ENCODE measurements at regions not wholly inside any gene's neighbourhood (a gene's known extent, or its start where the extent isn't known, plus 50 kb on each side); places are given as distances from the start of the nearest gene placed in this dataset.

- ATAC-seq (ENCODE audit: low read depth): peak; percentile 85; the same call in 1 of the 2 replicates
- Histone ChIP-seq H3K14ac (replicated peaks; ENCODE audit: low read depth, low read length) (no peak overlapping the region), H3K4me3 (ENCODE audit: insufficient read depth, low read depth, low read length) (no peak overlapping the region), H4K8ac (ENCODE audit: low read depth in 2 of 2, low read length in 2 of 2) (peak overlapping the region in 1 of 2 experiments; percentile 22; a peak in 1 of 4 replicates), H4K5ac (ENCODE audit: low read depth, low read length) (no peak overlapping the region), H2BK15ac (ENCODE audit: low read depth, low read length) (no peak overlapping the region; the same call in 1 of the 3 replicates), H3K4me2 (ENCODE audit: low read depth, low read length) (no peak overlapping the region), H2AK9ac (replicated peaks; ENCODE audit: low read depth, low read length, poor library complexity) (no peak overlapping the region), H3K27me3 (ENCODE audit: control insufficient read depth, insufficient read depth, low read length) (no peaks in the 10 kb centered on the region), H2AFZ (replicated peaks; ENCODE audit: low read length, poor library complexity) (no peak overlapping the region), H2BK5ac (ENCODE audit: low read depth, low read length, poor library complexity, severe bottlenecking) (no peak overlapping the region), H3K56ac (ENCODE audit: extremely low read depth, insufficient read depth, low read length) (no peak overlapping the region), H4K91ac (ENCODE audit: insufficient read depth, low read depth, low read length) (no peak overlapping the region; the same call in 1 of the 2 replicates), H4K20me1 (ENCODE audit: insufficient read depth, low read length) (no peaks in the 10 kb centered on the region), H3K4ac (ENCODE audit: low read depth, low read length) (peak overlapping the region; percentile 27; the same call in 1 of the 2 replicates), H2BK20ac (ENCODE audit: low read depth, low read length) (peak overlapping the region; percentile 51; the same call in 1 of the 2 replicates), H3K9me3 (ENCODE audit: control insufficient read depth, insufficient read depth, low read length) (no peaks in the 10 kb centered on the region), H3K9me1 (ENCODE audit: insufficient read depth, low read length) (peaks cover 16% of the 10 kb centered on the region), H2BK120ac (ENCODE audit: low read depth, low read length) (peak overlapping the region; percentile 25), H3K4me1 (ENCODE audit: control insufficient read depth, insufficient read depth, low read length) (peaks cover 12% of the 10 kb centered on the region), H3K36me3 (ENCODE audit: control insufficient read depth, insufficient read depth, low read length) (no peaks in the 10 kb centered on the region), H3K27ac (ENCODE audit: insufficient read depth, low read length) (no peak overlapping the region), H3K79me1 (ENCODE audit: low read depth in 1 of 2, low read length in 2 of 2) (no peaks in the 10 kb centered on the region), H3K9ac (ENCODE audit: low read depth, low read length) (no peak overlapping the region), H3K23ac (ENCODE audit: low read depth, low read length) (no peak overlapping the region), H2AK5ac (ENCODE audit: low read depth, low read length) (peak overlapping the region; percentile 49), H3K18ac (ENCODE audit: low read depth, low read length) (no peak overlapping the region)
- CTCF ChIA-PET: no interaction called here
- intact Hi-C loops (cut with micrococcal nuclease): no loop called here
- peak; percentile 84 for DNase-seq
- no TSS peak for BruUV-seq (replicated peaks)
- POLR2A ChIA-PET (ENCODE audit: unreplicated experiment): no interaction called here
- dilution Hi-C loops (cut with HindIII; ENCODE audit: low sequenced_read_pairs, unreplicated experiment): no loop called here
- in situ Hi-C loops (cut with MboI; ENCODE audit: low sequenced_read_pairs): no loop called here
- TF ChIP-seq MAFK (IDR thresholded peaks at IDR 0.05; ENCODE audit: low read depth, low read length): peak; percentile 48; the same call in 1 of the 2 replicates
- TF ChIP-seq, protein P1, sequence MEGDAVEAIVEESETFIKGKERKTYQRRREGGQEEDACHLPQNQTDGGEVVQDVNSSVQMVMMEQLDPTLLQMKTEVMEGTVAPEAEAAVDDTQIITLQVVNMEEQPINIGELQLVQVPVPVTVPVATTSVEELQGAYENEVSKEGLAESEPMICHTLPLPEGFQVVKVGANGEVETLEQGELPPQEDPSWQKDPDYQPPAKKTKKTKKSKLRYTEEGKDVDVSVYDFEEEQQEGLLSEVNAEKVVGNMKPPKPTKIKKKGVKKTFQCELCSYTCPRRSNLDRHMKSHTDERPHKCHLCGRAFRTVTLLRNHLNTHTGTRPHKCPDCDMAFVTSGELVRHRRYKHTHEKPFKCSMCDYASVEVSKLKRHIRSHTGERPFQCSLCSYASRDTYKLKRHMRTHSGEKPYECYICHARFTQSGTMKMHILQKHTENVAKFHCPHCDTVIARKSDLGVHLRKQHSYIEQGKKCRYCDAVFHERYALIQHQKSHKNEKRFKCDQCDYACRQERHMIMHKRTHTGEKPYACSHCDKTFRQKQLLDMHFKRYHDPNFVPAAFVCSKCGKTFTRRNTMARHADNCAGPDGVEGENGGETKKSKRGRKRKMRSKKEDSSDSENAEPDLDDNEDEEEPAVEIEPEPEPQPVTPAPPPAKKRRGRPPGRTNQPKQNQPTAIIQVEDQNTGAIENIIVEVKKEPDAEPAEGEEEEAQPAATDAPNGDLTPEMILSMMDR (conservative IDR thresholded peaks at IDR 0.05; ENCODE audit: low read depth, low read length): no peak
These were observed 257.6 kb upstream of the IGFBP3 start for GRCh38 chr7:46178661-46179060.

Measured in IMR-90 (cell line).